H9 (cell line): ENCODE measurements at regions not wholly inside any gene's neighbourhood (a gene's known extent, or its start where the extent isn't known, plus 50 kb on each side); places are given as distances from the start of the nearest gene placed in this dataset.

ENCODE experiments used
- DNase-seq: peaks from one replicate; pipeline ENCODE4 v3.0.0-alpha.2; 2017
- H2AFZ ChIP-seq: one replicate; pipeline ENCODE4 v1.6.1; 2013; ENCODE audit warnings: mild to moderate bottlenecking, low read length, control low read depth, moderate library complexity
- H2AK5ac ChIP-seq: 2 replicates; pipeline ENCODE4 v1.6.1; 2013; ENCODE audit warnings: low read length, control low read depth, mixed read lengths; ENCODE audit not compliant: insufficient read length
- H2BK120ac ChIP-seq: one replicate; pipeline ENCODE4 v1.6.1; 2013; ENCODE audit warnings: low read depth, mild to moderate bottlenecking, low read length, control low read depth, inconsistent platforms; ENCODE audit not compliant: poor library complexity, severe bottlenecking
- H2BK12ac ChIP-seq: 2 replicates; pipeline ENCODE4 v1.6.1; 2013; ENCODE audit warnings: low read length, control low read depth, mixed read lengths, low read depth; ENCODE audit not compliant: insufficient read length
- H2BK15ac ChIP-seq: 2 replicates; pipeline ENCODE4 v1.6.1; 2013; ENCODE audit warnings: low read depth, low read length, control low read depth
- H2BK20ac ChIP-seq: one replicate; pipeline ENCODE4 v1.6.1; 2013; ENCODE audit warnings: low read depth, mild to moderate bottlenecking, low read length, control low read depth, inconsistent platforms; ENCODE audit not compliant: poor library complexity, severe bottlenecking
- H2BK5ac ChIP-seq: 2 replicates; pipeline ENCODE4 v1.6.1; 2013; ENCODE audit warnings: low read length, control low read depth, mixed read lengths; ENCODE audit not compliant: insufficient read length
- H3K14ac ChIP-seq: 2 replicates; pipeline ENCODE4 v1.6.1; 2013; ENCODE audit warnings: low read length, control low read depth; ENCODE audit not compliant: insufficient read depth
- H3K18ac ChIP-seq: 2 replicates; pipeline ENCODE4 v1.6.1; 2013; ENCODE audit warnings: low read depth, mild to moderate bottlenecking, mixed read lengths, low read length, control low read depth; ENCODE audit not compliant: insufficient read length
- H3K23ac ChIP-seq: 2 replicates; pipeline ENCODE4 v1.6.1; 2013; ENCODE audit warnings: low read length, control low read depth, mixed read lengths, low read depth; ENCODE audit not compliant: insufficient read length
- H3K23me2 ChIP-seq: 2 replicates; pipeline ENCODE4 v1.6.1; 2013; ENCODE audit warnings: low read depth, mild to moderate bottlenecking, mixed read lengths, low read length, control low read depth; ENCODE audit not compliant: insufficient read length, poor library complexity, severe bottlenecking
- H3K27ac ChIP-seq: 2 replicates; pipeline ENCODE4 v1.5.1; 2013; ENCODE audit warnings: low read length, control low read depth, mixed read lengths, low read depth; ENCODE audit not compliant: insufficient read length
- H3K27me3 ChIP-seq: 2 replicates; pipeline ENCODE4 v1.6.1; 2013; ENCODE audit warnings: low read length, control low read depth, inconsistent platforms; ENCODE audit not compliant: insufficient read depth
- H3K4ac ChIP-seq: 2 replicates; pipeline ENCODE4 v1.6.1; 2013; ENCODE audit warnings: low read depth, mild to moderate bottlenecking, control low read depth, inconsistent platforms, low read length, moderate library complexity
- H3K4me1 ChIP-seq: 2 replicates; pipeline ENCODE4 v1.6.1; 2013; ENCODE audit warnings: low read length, control low read depth, inconsistent platforms; ENCODE audit not compliant: insufficient read depth
- H3K4me2 ChIP-seq: 2 replicates; pipeline ENCODE4 v1.6.1; 2013; ENCODE audit warnings: low read length, control low read depth, mixed read lengths; ENCODE audit not compliant: insufficient read length, insufficient read depth
- H3K56ac ChIP-seq: 2 replicates; pipeline ENCODE4 v1.6.1; 2013; ENCODE audit warnings: low read depth, mild to moderate bottlenecking, mixed read lengths, low read length, control low read depth; ENCODE audit not compliant: insufficient read length
- H3K79me1 ChIP-seq: 2 replicates; pipeline ENCODE4 v1.6.1; 2013; ENCODE audit warnings: low read depth, mild to moderate bottlenecking, moderate library complexity, low read length, control low read depth, inconsistent platforms; ENCODE audit not compliant: insufficient read depth, poor library complexity, severe bottlenecking
- H3K79me2 ChIP-seq: 2 replicates; pipeline ENCODE4 v1.6.1; 2013; ENCODE audit warnings: low read length, control low read depth, inconsistent platforms; ENCODE audit not compliant: insufficient read depth
- H3K9ac ChIP-seq: 2 replicates; pipeline ENCODE4 v1.6.1; 2013; ENCODE audit warnings: low read length, control low read depth, mixed read lengths; ENCODE audit not compliant: insufficient read length; ENCODE audit errors: extremely low read depth
- H3K9me3 ChIP-seq: one replicate; pipeline ENCODE4 v1.6.1; 2013; ENCODE audit warnings: low read depth, low read length, inconsistent platforms; ENCODE audit not compliant: control insufficient read depth
- H3T11ph ChIP-seq: one replicate; pipeline ENCODE4 v1.6.1; 2013; ENCODE audit warnings: mild to moderate bottlenecking, low read length, control low read depth, inconsistent platforms
- H4K20me1 ChIP-seq: one replicate; pipeline ENCODE4 v1.6.1; 2013; ENCODE audit not compliant: control insufficient read depth, insufficient read length, insufficient read depth
- H4K5ac ChIP-seq: 2 replicates; pipeline ENCODE4 v1.6.1; 2013; ENCODE audit warnings: low read depth, mild to moderate bottlenecking, mixed read lengths, low read length, control low read depth; ENCODE audit not compliant: insufficient read length
- H4K8ac ChIP-seq: replicated peaks from 2 replicates; pipeline ENCODE4 v1.6.1; 2013; ENCODE audit warnings: low read length, control low read depth, mixed read lengths, low read depth; ENCODE audit not compliant: insufficient read length
- H4K91ac ChIP-seq: 2 replicates; pipeline ENCODE4 v1.6.1; 2013; ENCODE audit warnings: low read depth, mild to moderate bottlenecking, moderate library complexity, mixed read lengths, low read length, control low read depth; ENCODE audit not compliant: insufficient read length
- H3K27ac Mint-ChIP-seq, 3 experiments: 2 replicates in 2 of 3; 3 replicates in 1 of 3; pipeline ENCODE4 v1.8.0; 2020 to 2021; ENCODE audit warnings: mixed read lengths in 3 of 3, mild to moderate bottlenecking in 1 of 3, moderate library complexity in 1 of 3
- H3K27me3 Mint-ChIP-seq: 2 replicates; pipeline ENCODE4 v1.8.0; 2021; ENCODE audit warnings: low read depth, mild to moderate bottlenecking, moderate library complexity, mixed read lengths
- H3K36me3 Mint-ChIP-seq, 3 experiments: 2 replicates in 2 of 3; 3 replicates in 1 of 3; pipeline ENCODE4 v1.8.0; 2020 to 2021; ENCODE audit warnings: low read depth in 3 of 3, mixed read lengths in 3 of 3; ENCODE audit not compliant: insufficient read depth in 1 of 3
- H3K4me1 Mint-ChIP-seq, 2 experiments: 2 replicates each; pipeline ENCODE4 v1.8.0; 2020; ENCODE audit warnings: mixed read lengths in 2 of 2
- H3K4me3 Mint-ChIP-seq, 2 experiments: 2 replicates in 1 of 2; 3 replicates in 1 of 2; pipeline ENCODE4 v1.8.0; 2020 to 2021; ENCODE audit warnings: mild to moderate bottlenecking in 2 of 2, mixed read lengths in 2 of 2, moderate library complexity in 1 of 2
- H3K9me3 Mint-ChIP-seq, 2 experiments: 2 replicates in 1 of 2; 3 replicates in 1 of 2; pipeline ENCODE4 v1.8.0; 2020; ENCODE audit warnings: mild to moderate bottlenecking in 2 of 2, mixed read lengths in 2 of 2, moderate library complexity in 1 of 2
- WGBS: extraction: QIAGEN DNeasy Blood & Tissue Kit; methylation state at CpG from one replicate; pipeline ENCODE4 v1.1.7; 2013; ENCODE audit warnings: missing lambda C conversion rate, low lambda C conversion rate, mixed read lengths; ENCODE audit not compliant: insufficient read length; ENCODE audit errors: extremely low coverage; 5-methylcytosine and 5-hydroxymethylcytosine counted together
- TF ChIP-seq, protein P1 (sequence below): fragments of 200-600 bp; sonication (generic); conservative IDR thresholded peaks from 3 replicates; pipeline ENCODE4 v1.8.0; 2021; ENCODE audit warnings: antibody characterized with exemption, mild to moderate bottlenecking

- Histone ChIP-seq H2AFZ (peak overlapping the region; percentile 27), H3K4me2 (no peak overlapping the region), H2BK5ac (no peak overlapping the region), H3K14ac (no peak overlapping the region), H2BK20ac (no peak overlapping the region), H3K27me3 (no peaks in the 10 kb centered on the region), H4K5ac (no peak overlapping the region), H2AK5ac (no peak overlapping the region), H3K9me3 (no peaks in the 10 kb centered on the region), H2BK120ac (no peak overlapping the region), H3K23ac (no peak overlapping the region), H4K91ac (no peak overlapping the region), H3K27ac (no peak overlapping the region), H3K79me2 (no peaks in the 10 kb centered on the region), H4K8ac (no peak overlapping the region), H3K56ac (no peak overlapping the region), H3K79me1 (no peaks in the 10 kb centered on the region), H2BK12ac (no peak overlapping the region), H3K18ac (no peak overlapping the region), H4K20me1 (no peaks in the 10 kb centered on the region), H3K4ac (no peak overlapping the region), H2BK15ac (no peak overlapping the region), H3T11ph (no peak overlapping the region), H3K4me1 (no peaks in the 10 kb centered on the region), H3K9ac (no peak overlapping the region), H3K23me2 (no peaks in the 10 kb centered on the region)
- Mint-ChIP-seq H3K27me3 (no peaks in the 10 kb centered on the region), H3K4me3 (no peak overlapping the region), H3K27ac (peak overlapping the region in 2 of 3 experiments; percentile 54 to 79; a peak in 3 of 7 replicates), H3K4me1 (peaks cover 4 to 7% of the 10 kb centered on the region in 2 experiments), H3K9me3 (no peaks in the 10 kb centered on the region), H3K36me3 (no peaks in the 10 kb centered on the region)
- no CpG with 5 or more reads among the region's 3 CpGs for WGBS
- TF ChIP-seq, protein P1, sequence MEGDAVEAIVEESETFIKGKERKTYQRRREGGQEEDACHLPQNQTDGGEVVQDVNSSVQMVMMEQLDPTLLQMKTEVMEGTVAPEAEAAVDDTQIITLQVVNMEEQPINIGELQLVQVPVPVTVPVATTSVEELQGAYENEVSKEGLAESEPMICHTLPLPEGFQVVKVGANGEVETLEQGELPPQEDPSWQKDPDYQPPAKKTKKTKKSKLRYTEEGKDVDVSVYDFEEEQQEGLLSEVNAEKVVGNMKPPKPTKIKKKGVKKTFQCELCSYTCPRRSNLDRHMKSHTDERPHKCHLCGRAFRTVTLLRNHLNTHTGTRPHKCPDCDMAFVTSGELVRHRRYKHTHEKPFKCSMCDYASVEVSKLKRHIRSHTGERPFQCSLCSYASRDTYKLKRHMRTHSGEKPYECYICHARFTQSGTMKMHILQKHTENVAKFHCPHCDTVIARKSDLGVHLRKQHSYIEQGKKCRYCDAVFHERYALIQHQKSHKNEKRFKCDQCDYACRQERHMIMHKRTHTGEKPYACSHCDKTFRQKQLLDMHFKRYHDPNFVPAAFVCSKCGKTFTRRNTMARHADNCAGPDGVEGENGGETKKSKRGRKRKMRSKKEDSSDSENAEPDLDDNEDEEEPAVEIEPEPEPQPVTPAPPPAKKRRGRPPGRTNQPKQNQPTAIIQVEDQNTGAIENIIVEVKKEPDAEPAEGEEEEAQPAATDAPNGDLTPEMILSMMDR = peak; percentile 68
- DNase-seq = peak; percentile 74
Measured at GRCh38 chr14:21997300-21997699, 323.7 kb upstream of the OR4E1 start.
